Gastrocnemius medialis (tissue), 4 donors: ENCODE measurements at regions not wholly inside any gene's neighbourhood (a gene's known extent, or its start where the extent isn't known, plus 50 kb on each side); places are given as distances from the start of the nearest gene placed in this dataset.

Experiments used
- ATAC-seq, 2 donors: fragments of 150-250 bp; one replicate each; pipeline ENCODE4 v1.9.1; 2016
- DNase-seq, 2 donors: peaks; one replicate each; pipeline ENCODE4 v3.0.0-alpha.2; 2019
- H3K27ac ChIP-seq, 4 donors: fragments of 200-600 bp; sonication (generic); 1 replicate in 1 of 4; 2 replicates in 3 of 4; pipeline ENCODE4 v1.5.1; 2016 to 2018; ENCODE audit warnings: mild to moderate bottlenecking in 2 of 4, moderate library complexity in 1 of 4
- H3K27me3 ChIP-seq, 3 donors: fragments of 200-600 bp; sonication (generic) in 2 of 3; 1 replicate in 1 of 3; 2 replicates in 2 of 3; pipeline versions ENCODE4 v1.5.1 to v1.6.0; 2016 to 2019; ENCODE audit warnings: mild to moderate bottlenecking in 1 of 3, moderate library complexity in 1 of 3
- H3K36me3 ChIP-seq, 2 donors: fragments of 200-600 bp; sonication (generic) in 1 of 2; one replicate each; pipeline ENCODE4 v1.5.1; 2017 to 2018
- H3K4me1 ChIP-seq, 2 donors: fragments of 200-600 bp; sonication (generic) in 1 of 2; one replicate each; pipeline ENCODE4 v1.5.1; 2016 to 2017; ENCODE audit warnings: mild to moderate bottlenecking in 2 of 2
- H3K4me3 ChIP-seq, 4 donors: fragments of 200-600 bp; sonication (generic) in 3 of 4; 1 replicate in 1 of 4; 2 replicates in 3 of 4; pipeline ENCODE4 v1.5.1; 2016 to 2019; ENCODE audit warnings: mild to moderate bottlenecking in 2 of 4
- H3K9me3 ChIP-seq, 3 donors: fragments of 200-600 bp; sonication (generic) in 2 of 3; 1 replicate in 1 of 3; 2 replicates in 2 of 3; pipeline ENCODE4 v1.5.1; 2016 to 2019
- POLR2A ChIP-seq, 2 donors: fragments of 450-650 bp; IDR thresholded peaks; one replicate each; pipeline ENCODE4 v1.6.1; 2017; ENCODE audit warnings: antibody characterized with exemption in 2 of 2, mild to moderate bottlenecking in 2 of 2, moderate library complexity in 2 of 2
- in situ Hi-C, 4 donors: fragments of 200-750 bp; cut with MboI; loops; one replicate each; pipeline versions ENCODE4 v1.15.0 to v1.8.0; 2017; ENCODE audit warnings: low sequenced_read_pairs in 4 of 4
- intact Hi-C: fragments of 100-400 bp; cut with DNase I; formaldehyde crosslinking; loops from one replicate; pipeline ENCODE4 v1.15.1; 2023; ENCODE audit warnings: low total_unique reads
- TF ChIP-seq, protein P1 (sequence below), 5 experiments: fragments of 450-650 bp in 3 of 5; fragments of 200-600 bp in 2 of 5; sonication (generic) in 2 of 5; IDR thresholded peaks in 4 of 5; conservative IDR thresholded peaks in 1 of 5; 1 replicate in 4 of 5; 2 replicates in 1 of 5; pipeline ENCODE4 v1.5.1; 2016 to 2019; ENCODE audit warnings: antibody characterized with exemption in 5 of 5, mild to moderate bottlenecking in 3 of 5, moderate library complexity in 3 of 5

DNA sequence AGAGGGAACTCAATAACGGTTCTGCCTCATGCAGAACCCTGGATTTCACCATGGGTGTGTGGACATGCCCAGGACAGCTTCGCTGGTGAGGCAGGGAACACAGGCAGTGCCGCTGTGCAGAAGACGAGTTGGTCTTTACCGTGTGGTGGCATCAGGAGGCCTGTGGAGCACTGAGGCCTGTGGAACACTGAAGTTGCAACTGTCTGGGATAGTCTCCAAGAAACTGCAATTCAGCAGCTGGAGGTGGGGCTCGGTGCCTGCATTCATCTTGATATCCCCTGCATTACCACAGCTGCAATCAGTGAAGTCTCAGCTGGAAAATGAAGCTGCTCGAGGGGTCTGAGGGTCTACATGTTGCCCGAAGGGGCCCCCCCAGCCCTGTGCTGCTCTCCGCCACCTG lies 202.4 kb upstream of the CDH4 start:
- H3K27me3 ChIP-seq = no peaks in the 10 kb centered on the region
- in situ Hi-C loops = no loop called here
- intact Hi-C loops = no loop called here
- DNase-seq (no peak), ATAC-seq (no peak)
- H3K4me3 ChIP-seq = no peak overlapping the region
- no peaks in the 10 kb centered on the region for H3K36me3 ChIP-seq
- no peaks in the 10 kb centered on the region for H3K4me1 ChIP-seq
- TF ChIP-seq POLR2A (IDR thresholded peaks at IDR 0.05) = no peak
- TF ChIP-seq, protein P1, sequence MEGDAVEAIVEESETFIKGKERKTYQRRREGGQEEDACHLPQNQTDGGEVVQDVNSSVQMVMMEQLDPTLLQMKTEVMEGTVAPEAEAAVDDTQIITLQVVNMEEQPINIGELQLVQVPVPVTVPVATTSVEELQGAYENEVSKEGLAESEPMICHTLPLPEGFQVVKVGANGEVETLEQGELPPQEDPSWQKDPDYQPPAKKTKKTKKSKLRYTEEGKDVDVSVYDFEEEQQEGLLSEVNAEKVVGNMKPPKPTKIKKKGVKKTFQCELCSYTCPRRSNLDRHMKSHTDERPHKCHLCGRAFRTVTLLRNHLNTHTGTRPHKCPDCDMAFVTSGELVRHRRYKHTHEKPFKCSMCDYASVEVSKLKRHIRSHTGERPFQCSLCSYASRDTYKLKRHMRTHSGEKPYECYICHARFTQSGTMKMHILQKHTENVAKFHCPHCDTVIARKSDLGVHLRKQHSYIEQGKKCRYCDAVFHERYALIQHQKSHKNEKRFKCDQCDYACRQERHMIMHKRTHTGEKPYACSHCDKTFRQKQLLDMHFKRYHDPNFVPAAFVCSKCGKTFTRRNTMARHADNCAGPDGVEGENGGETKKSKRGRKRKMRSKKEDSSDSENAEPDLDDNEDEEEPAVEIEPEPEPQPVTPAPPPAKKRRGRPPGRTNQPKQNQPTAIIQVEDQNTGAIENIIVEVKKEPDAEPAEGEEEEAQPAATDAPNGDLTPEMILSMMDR (IDR thresholded peaks at IDR 0.05 in 4 of 5, conservative IDR thresholded peaks at IDR 0.05 in 1 of 5) = no peak
- no peak overlapping the region for H3K27ac ChIP-seq
- no peaks in the 10 kb centered on the region for H3K9me3 ChIP-seq

DNA sequence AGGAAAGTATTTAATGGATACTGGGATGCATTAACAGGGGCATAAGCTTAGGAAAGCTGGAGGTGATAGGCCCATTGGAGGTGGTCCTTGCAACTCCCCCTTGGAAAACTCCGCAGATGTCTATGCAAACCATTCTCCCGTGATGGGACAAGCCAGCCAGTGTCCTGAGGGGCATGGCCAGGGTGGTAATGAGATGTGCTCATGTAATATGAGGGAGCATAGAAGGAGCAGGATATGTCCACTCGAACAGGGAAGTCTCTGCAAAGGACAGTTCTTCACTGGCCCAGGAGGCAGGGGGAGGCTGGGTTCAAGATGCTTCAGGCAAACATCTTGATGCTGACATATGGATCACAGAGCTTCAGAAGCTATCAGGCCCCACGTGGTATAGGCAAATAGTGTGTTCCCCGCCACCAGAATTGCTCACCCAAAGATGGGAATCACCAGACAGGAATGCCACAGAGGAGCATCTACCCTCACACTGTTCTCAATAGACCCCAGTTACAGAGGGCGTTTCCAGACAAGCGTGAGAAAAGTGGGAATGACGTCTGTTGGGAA lies 201.6 kb upstream of the CDH4 start:
- Histone ChIP-seq H3K9me3 (no peaks in the 10 kb centered on the region), H3K4me1 (no peaks in the 10 kb centered on the region), H3K27ac (no peak overlapping the region), H3K36me3 (no peaks in the 10 kb centered on the region), H3K27me3 (no peaks in the 10 kb centered on the region), H3K4me3 (no peak overlapping the region)
- ATAC-seq (no peak), DNase-seq (no peak)
- intact Hi-C loops (no loop called here), in situ Hi-C loops (no loop called here)
- no peak for TF ChIP-seq POLR2A (IDR thresholded peaks at IDR 0.05)
- TF ChIP-seq, protein P1 (IDR thresholded peaks at IDR 0.05 in 4 of 5, conservative IDR thresholded peaks at IDR 0.05 in 1 of 5) = no peak

DNA sequence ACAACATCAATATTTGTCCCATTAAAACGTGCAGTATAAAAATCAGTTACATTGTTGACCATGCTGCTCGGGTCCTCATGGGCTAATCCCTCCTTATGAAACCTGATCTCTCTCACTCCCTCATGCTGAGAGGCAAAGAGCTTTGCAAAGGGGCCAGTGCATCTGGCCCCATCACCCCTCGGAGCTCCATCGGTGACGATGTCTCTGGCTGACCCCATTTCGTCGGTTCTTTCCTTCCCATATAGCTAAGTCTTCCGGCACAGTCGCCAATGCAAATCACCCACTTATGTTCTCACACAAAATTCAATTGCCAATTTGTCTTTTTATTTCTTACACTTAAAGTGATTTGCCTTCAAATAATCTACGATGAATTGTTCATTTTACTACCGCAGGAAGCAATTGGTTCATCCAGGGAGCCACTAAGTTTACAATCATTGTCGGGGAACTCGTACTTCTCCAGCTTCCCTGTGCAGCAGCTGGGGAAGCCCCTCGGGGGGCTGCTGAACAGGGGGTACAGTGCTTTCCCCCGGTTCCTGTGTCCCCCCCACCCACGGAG lies 199.8 kb upstream of the CDH4 start:
- no peak overlapping the region for H3K4me3 ChIP-seq
- intact Hi-C loops (no loop called here), in situ Hi-C loops (no loop called here)
- no peak for DNase-seq
- no peak for TF ChIP-seq POLR2A (IDR thresholded peaks at IDR 0.05)
- TF ChIP-seq, protein P1 (IDR thresholded peaks at IDR 0.05 in 4 of 5, conservative IDR thresholded peaks at IDR 0.05 in 1 of 5) = no peak
- H3K27ac ChIP-seq = no peak overlapping the region
- no peaks in the 10 kb centered on the region for H3K27me3 ChIP-seq
- ATAC-seq = no peak
- no peaks in the 10 kb centered on the region for H3K4me1 ChIP-seq
- no peaks in the 10 kb centered on the region for H3K9me3 ChIP-seq
- H3K36me3 ChIP-seq = no peaks in the 10 kb centered on the region

DNA sequence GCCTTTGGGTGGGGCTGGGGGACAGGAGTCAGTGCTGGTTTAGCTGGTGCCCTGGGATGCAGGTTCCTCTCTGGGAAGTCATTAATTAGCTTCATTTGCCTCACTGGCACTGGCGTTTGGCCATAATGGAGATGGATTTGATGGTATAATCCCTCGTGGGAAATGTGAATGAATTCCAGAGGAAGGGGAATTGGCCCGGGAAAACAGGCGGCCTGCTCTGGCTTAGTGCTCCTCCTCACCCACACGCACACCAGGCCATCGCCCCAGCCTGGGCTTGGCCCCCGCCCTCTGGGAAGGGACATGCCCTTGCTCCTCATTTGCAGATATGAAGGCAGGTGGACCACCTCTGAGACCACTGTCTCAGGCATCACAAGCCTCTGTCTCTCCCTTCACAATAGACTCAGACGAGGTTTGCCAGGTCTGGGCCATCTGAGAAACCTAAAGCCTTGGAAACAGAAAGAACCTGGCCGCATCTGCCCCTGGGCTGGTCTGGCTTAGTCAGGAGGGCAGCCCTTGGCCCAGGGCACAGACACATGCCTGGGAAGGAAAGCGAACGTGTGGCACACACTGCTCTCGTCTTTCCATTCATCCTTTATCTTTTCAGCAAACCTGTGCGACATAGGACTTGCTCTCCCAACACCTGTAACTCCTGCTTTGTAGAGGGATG lies 199.2 kb upstream of the CDH4 start:
- no peak for TF ChIP-seq POLR2A (IDR thresholded peaks at IDR 0.05)
- TF ChIP-seq, protein P1 (IDR thresholded peaks at IDR 0.05 in 4 of 5, conservative IDR thresholded peaks at IDR 0.05 in 1 of 5) = no peak
- ATAC-seq = no peak
- Histone ChIP-seq H3K4me1 (no peaks in the 10 kb centered on the region), H3K27me3 (no peaks in the 10 kb centered on the region), H3K4me3 (no peak overlapping the region), H3K9me3 (no peaks in the 10 kb centered on the region), H3K27ac (no peak overlapping the region), H3K36me3 (no peaks in the 10 kb centered on the region)
- no peak for DNase-seq
- intact Hi-C loops = no loop called here
- in situ Hi-C loops = no loop called here
